GM18508 (cell line): ENCODE measurements at regions not wholly inside any gene's neighbourhood (a gene's known extent, or its start where the extent isn't known, plus 50 kb on each side); places are given as distances from the start of the nearest gene placed in this dataset.
"Not testable (repeated sequence)": the region's sequence is repeated elsewhere in the genome, so short reads cannot be mapped to it uniquely, and the experiment has no call there.

Experiments
- ATAC-seq: cut with Tn5 transposase; IDR thresholded peaks from one replicate; pipeline ENCODE4 v1.9.1; 2021; ENCODE audit warnings: moderate number of reproducible peaks; ENCODE audit not compliant: insufficient read depth, unreplicated experiment

GRCh38 chr18:21928925-21929324 lies 188.3 kb downstream of the MIB1 start:
- no peak for ATAC-seq

- no peak for ATAC-seq
Observed at GRCh38 chr18:21930177-21930576, 189.6 kb downstream of the MIB1 start.

DNA sequence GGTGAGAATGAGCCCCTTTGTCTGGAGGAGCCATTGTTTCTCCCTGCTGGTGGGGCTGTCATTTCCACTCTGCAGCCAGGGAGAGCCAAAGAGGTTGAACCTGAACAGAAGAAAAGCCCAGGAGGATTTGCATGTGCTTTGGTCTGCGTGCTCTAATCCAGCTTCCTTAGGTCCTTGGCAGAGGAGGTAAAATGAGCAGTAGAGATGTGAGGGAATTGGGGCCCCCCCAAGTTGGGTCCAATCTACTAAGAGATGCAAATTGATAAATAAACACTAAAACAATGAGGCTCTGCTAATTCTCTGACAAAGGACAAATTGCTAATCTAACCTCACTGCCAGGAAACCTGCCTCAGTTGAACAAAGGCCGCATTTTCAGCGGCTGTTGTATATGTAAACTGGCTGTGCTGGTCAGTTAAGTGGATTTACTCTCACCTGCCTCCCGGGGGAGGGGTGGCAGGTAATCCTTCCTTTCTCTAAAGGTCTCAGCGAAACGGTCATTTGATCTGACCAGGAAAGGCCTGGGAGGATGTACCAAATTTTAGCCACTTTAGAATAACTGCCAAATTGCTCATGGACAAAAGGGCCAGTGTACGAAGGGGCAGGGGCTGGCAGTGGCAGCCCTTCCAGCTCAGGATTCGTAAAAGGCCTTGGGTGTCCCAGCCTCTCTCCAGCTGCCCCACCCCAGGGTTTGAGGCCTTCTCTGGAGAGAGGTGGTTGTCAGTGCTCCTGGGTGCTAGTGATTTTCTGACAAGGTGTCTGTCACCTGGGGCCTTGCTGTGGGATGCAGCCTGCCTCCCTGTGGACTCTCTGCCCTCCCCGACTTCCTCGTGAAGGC lies 193.6 kb downstream of the MIB1 start:
- ATAC-seq = no peak

DNA sequence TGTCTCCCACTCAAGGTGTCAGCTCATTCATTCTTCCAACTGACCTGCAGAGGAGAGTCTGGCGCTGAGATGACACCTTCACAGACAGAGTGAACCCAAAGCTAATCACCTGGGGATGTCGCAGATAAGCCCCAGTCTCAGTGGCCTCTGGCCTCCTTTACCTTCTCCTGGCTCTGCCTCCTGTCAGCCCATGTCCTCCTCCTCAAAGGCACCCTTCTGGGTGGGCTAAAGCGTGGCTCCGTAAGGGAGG lies 194.1 kb downstream of the MIB1 start:
- no peak for ATAC-seq

GRCh38 chr18:21943456-21943855 lies 202.9 kb downstream of the MIB1 start:
- ATAC-seq = no peak

GRCh38 chr18:21949326-21950015 lies 208.9 kb downstream of the MIB1 start:
- no peak for ATAC-seq

GRCh38 chr18:21955757-21956652 lies 213.4 kb upstream of the GATA6 start:
- ATAC-seq = peak; percentile 89

DNA sequence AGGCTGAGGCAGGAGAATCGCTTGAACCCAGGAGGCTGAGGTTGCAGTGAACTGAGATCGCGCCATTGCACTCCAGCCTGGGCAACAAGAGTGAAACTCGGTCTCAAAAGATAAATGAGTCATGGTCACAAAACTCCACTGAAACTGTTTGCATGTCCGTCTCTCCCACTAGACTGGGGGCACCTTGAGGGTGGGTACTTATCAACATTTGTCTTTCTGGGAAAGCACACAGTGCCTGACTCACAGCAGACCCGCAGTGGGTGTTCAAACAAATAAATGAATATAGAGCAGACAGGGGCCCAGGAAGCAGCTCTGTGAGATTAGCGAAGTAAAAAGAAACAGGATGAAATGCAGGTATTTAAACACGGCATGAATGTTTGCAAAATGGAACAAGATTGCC lies 211.1 kb upstream of the GATA6 start:
- ATAC-seq = no peak

DNA sequence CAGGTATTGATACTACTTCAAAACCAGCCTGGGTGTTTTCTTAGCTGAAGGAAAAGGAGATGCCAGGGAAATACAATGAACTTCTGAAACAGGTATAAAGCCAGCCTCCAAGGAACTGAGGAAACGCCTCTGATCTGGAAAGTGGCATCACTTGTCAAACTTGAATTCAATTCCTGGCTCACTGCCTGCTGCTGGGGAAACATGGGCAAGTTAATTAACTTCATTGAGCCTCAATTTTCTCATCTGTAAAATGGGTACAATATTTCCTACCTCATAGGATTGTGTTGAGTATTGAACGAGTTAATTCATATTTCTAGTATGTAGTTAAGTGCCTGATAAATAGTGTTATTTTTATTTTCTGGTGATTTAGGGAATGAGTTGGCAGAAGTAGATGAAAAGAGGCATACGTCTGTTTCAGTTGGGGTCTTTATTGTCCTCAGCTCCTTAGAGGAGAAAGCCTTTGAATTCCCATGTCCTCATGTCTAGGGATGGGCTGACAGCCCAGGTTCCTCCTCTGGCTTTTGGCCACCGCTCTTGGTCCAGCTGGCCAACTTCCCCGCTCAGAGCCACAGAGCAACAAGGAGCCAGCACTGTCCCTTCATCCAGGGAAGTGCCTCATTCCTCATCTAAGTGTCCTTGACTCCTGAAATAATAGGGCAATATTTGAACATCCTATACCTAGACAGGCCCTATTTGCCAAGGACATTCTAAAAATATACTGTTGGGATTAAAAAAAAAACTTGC lies 210.5 kb upstream of the GATA6 start:
- ATAC-seq = no peak

- ATAC-seq = no peak
Observed at GRCh38 chr18:21960189-21960588, 209.2 kb upstream of the GATA6 start.

- no peak for ATAC-seq
Observed at GRCh38 chr18:21963336-21963735, 206.1 kb upstream of the GATA6 start.

DNA sequence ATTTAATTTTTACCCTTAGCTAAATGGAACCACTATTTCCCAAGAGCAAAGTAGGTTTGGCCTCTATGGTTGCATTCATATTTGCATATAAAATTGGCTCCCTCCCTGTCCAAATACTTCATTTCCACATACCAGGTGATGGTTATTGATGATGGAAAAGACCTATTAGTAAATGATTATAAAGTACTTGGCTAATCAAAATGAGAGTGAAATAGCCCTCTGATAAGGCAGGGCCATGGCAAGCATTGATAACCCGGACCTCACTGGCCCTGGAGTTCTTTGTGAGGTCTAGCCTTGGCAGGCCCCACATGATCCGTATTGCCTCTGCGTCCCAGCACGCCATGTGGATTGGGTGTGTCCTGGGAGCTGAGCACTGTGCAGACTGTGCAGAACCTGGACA lies 201.1 kb upstream of the GATA6 start:
- no peak for ATAC-seq

DNA sequence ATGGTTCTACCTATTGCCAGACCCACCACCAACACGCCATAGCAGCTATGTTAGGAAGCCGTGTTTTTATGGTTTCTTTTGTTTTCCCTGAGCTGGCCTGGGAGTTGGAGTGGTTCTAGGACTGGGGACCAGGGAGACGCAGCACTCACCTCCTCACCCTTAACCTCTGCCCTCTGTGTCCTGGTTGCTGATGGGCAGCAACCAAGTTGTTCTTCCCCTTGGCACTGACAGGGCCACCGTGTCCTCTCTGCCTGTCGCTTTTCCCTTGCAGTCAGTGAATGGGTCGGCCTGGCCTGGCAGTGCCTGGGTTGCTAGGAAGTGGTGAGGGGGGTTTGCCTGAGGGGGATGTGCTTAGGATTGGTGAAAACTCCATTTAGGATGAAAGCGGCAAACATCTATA lies 197.1 kb upstream of the GATA6 start:
- no peak for ATAC-seq

- not testable (repeated sequence) for ATAC-seq
Observed at GRCh38 chr18:21975954-21976353, 193.4 kb upstream of the GATA6 start.

DNA sequence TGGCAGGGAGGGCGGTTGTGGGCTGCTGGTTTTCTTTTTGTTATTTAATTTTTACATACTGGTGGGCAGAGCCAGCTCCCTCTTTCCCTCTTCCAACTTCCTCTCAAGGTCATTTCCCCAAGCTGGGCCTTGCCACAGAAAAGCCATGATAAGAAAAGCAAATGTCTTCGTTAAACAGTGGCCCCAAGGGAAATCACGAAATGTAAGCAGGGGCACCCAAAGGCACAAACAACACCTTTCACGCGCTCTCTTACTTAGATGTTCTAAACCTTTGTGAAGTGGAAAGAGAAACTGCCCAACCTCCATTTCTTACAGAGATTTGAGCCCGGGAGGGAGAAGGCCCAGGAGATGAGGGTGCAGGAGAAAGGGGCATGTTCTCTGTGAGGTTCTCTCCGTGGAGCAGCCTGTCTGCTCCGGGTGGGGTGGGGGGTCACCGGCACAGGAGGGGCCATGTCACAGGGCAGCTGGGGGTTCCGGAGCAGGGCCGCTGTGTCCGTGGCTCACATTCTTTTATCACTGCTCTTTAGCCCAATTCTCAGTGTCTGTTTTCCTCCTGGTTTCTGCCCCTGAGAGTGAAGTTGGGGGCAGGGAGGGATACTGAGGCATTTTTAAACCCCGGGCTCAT lies 190.7 kb upstream of the GATA6 start:
- ATAC-seq = no peak

GRCh38 chr18:21979171-21979560 lies 190.2 kb upstream of the GATA6 start:
- no peak for ATAC-seq

- ATAC-seq = no peak
Observed at GRCh38 chr18:21979759-21980158, 189.6 kb upstream of the GATA6 start.

DNA sequence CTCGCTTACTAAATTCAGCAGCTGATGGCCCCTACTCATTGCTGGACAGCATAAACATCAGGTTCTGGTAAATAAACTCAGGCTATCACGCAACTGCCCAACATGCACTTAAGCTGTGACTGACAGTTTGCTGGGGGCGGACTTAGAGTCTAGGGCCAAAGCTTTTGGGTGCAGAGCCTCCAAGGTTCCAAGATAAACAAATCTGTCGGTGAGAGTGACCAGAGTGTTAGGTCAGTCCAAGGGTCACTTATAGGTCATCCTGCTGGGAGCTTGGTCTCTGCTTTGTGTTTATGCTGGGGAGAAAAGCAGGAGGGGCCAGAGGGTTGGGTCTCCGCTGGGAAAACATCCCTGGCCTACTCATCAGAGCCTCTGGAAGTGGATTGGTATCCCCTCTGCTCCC lies 188.6 kb upstream of the GATA6 start:
- no peak for ATAC-seq

- not testable (repeated sequence) for ATAC-seq
Observed at GRCh38 chr18:21981489-21981888, 187.9 kb upstream of the GATA6 start.

- no peak for ATAC-seq
Observed at GRCh38 chr18:21991081-21991534, 178.3 kb upstream of the GATA6 start.
